ENCODE measurements at regions not wholly inside any gene's neighbourhood (a gene's known extent, or its start where the extent isn't known, plus 50 kb on each side); places are given as distances from the start of the nearest gene placed in this dataset.

DNA sequence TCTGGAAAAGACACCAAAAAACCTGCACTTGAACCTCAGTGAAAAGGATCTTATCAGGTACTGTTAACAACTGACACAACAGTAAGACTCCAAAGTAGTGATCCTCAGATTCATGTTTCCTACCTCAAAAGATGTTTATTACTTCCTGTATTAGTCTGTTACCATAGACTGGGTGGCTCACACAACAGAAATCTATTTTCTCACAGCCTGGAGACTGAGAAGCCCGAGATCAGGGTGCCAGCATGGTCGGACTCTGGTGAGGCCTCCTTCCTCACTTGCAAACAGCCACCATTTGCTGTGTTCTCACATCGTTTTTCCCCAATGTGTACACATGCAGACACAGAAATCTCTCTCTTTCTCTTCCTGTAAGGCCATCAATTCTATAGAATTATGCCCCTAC, 154.0 kb upstream of the THSD7A start:
- H3K36me3 ChIP-seq (ENCODE audit: insufficient read depth), result no peaks in the 10 kb centered on the region
- no peak overlapping the region for H3K27ac ChIP-seq
- H3K79me2 ChIP-seq (ENCODE audit: insufficient read depth, low read depth), result no peaks in the 10 kb centered on the region
- H4K20me1 ChIP-seq (ENCODE audit: insufficient read depth), result no peaks in the 10 kb centered on the region
- H3K27me3 ChIP-seq (ENCODE audit: insufficient read depth, low read depth), result no peaks in the 10 kb centered on the region
- no peak overlapping the region for H3K4me3 ChIP-seq (IDR thresholded peaks at IDR 0.05; ENCODE audit: insufficient read depth, low read depth, low read length)
- H3K4me1 ChIP-seq (ENCODE audit: low read depth, poor library complexity, severe bottlenecking), result no peaks in the 10 kb centered on the region
- H3K4me2 ChIP-seq, result no peak overlapping the region
- no peak overlapping the region for H3K9ac ChIP-seq
- TF ChIP-seq, protein P1, sequence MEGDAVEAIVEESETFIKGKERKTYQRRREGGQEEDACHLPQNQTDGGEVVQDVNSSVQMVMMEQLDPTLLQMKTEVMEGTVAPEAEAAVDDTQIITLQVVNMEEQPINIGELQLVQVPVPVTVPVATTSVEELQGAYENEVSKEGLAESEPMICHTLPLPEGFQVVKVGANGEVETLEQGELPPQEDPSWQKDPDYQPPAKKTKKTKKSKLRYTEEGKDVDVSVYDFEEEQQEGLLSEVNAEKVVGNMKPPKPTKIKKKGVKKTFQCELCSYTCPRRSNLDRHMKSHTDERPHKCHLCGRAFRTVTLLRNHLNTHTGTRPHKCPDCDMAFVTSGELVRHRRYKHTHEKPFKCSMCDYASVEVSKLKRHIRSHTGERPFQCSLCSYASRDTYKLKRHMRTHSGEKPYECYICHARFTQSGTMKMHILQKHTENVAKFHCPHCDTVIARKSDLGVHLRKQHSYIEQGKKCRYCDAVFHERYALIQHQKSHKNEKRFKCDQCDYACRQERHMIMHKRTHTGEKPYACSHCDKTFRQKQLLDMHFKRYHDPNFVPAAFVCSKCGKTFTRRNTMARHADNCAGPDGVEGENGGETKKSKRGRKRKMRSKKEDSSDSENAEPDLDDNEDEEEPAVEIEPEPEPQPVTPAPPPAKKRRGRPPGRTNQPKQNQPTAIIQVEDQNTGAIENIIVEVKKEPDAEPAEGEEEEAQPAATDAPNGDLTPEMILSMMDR (conservative IDR thresholded peaks at IDR 0.05; ENCODE audit: low read depth, low read length), result no peak
- H2AFZ ChIP-seq (ENCODE audit: low read depth), result no peak overlapping the region

DNA sequence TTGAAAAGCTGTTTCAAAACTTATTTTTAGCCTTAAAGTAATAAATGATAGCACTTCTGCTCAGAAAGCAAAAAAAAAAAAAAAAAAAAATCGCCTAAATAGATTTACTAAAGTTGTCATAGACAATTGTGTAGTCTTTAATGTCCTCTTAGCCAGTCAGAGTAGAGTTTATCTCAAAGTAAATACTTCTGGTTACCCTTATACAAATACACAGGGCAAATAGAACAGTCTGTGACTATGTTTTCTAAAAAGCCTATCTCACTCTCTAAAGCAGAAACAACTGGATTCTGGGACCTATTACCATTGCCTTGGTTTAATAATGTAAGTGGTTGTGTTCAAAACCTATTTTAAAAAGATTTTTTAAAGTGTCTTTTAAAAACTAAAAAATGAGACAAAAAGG, 156.2 kb upstream of the THSD7A start:
- H3K4me2 ChIP-seq, result no peak overlapping the region
- H3K9ac ChIP-seq, result no peak overlapping the region
- H3K79me2 ChIP-seq (ENCODE audit: insufficient read depth, low read depth), result no peaks in the 10 kb centered on the region
- TF ChIP-seq, protein P1 (conservative IDR thresholded peaks at IDR 0.05; ENCODE audit: low read depth, low read length), result no peak
- H3K4me3 ChIP-seq (IDR thresholded peaks at IDR 0.05; ENCODE audit: insufficient read depth, low read depth, low read length), result no peak overlapping the region
- H3K27me3 ChIP-seq (ENCODE audit: insufficient read depth, low read depth), result no peaks in the 10 kb centered on the region
- no peaks in the 10 kb centered on the region for H3K4me1 ChIP-seq (ENCODE audit: low read depth, poor library complexity, severe bottlenecking)
- H3K27ac ChIP-seq, result no peak overlapping the region
- H3K36me3 ChIP-seq (ENCODE audit: insufficient read depth), result no peaks in the 10 kb centered on the region
- H4K20me1 ChIP-seq (ENCODE audit: insufficient read depth), result no peaks in the 10 kb centered on the region
- no peak overlapping the region for H2AFZ ChIP-seq (ENCODE audit: low read depth)

DNA sequence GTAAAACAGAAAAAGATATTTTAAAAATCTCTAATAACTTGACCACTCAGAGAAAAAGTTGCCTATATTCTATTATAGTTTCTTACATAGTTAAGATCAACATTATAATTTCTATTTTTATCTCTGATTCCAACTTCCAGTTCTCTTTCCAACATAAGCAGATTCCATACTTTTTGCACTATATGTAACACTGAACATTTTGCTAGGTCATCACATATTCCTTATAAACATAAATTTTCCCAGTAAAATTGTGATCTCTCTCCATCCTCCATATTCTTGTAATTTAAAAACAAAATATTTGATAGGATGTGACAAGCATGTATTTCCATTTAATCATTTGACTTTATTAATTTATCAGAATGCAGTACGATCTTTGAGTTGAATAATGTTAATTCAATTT, 170.4 kb upstream of the THSD7A start:
- H3K4me3 ChIP-seq (IDR thresholded peaks at IDR 0.05; ENCODE audit: insufficient read depth, low read depth, low read length), result no peak overlapping the region

DNA sequence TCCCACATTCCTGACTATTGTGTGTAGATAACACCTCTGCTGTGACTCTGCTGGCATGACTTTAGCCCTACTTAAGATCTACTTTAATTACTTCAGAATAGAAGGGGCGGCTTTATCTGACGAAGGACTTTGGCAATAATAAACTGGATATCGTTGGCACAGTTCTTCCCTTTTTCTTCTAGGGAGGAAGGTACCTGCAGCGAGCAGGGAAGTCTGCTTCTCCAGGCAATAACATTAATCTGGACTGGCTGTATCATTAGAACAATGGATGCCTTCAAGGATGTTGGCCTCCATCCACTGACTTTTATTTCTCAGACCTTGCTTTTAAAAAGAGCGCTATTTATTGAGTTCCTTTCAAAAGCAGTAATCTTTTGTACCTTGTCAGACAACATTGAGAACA, 172.6 kb upstream of the THSD7A start:
- TF ChIP-seq, protein P1 (conservative IDR thresholded peaks at IDR 0.05; ENCODE audit: low read depth, low read length), result no peak
- no peaks in the 10 kb centered on the region for H4K20me1 ChIP-seq (ENCODE audit: insufficient read depth)
- no peaks in the 10 kb centered on the region for H3K27me3 ChIP-seq (ENCODE audit: insufficient read depth, low read depth)
- no peaks in the 10 kb centered on the region for H3K36me3 ChIP-seq (ENCODE audit: insufficient read depth)
- H3K27ac ChIP-seq, result no peak overlapping the region
- no peak overlapping the region for H3K9ac ChIP-seq
- H3K4me1 ChIP-seq (ENCODE audit: low read depth, poor library complexity, severe bottlenecking), result no peaks in the 10 kb centered on the region
- no peak overlapping the region for H2AFZ ChIP-seq (ENCODE audit: low read depth)
- no peak overlapping the region for H3K4me2 ChIP-seq
- no peaks in the 10 kb centered on the region for H3K79me2 ChIP-seq (ENCODE audit: insufficient read depth, low read depth)
- H3K4me3 ChIP-seq (IDR thresholded peaks at IDR 0.05; ENCODE audit: insufficient read depth, low read depth, low read length), result no peak overlapping the region

More for the DNA sequence above, 170.4 kb upstream of the THSD7A start:
- no peaks in the 10 kb centered on the region for H3K27me3 ChIP-seq (ENCODE audit: insufficient read depth, low read depth)
- H3K4me1 ChIP-seq (ENCODE audit: low read depth, poor library complexity, severe bottlenecking), result no peaks in the 10 kb centered on the region
- H3K27ac ChIP-seq, result no peak overlapping the region
- H2AFZ ChIP-seq (ENCODE audit: low read depth), result no peak overlapping the region
- no peaks in the 10 kb centered on the region for H3K36me3 ChIP-seq (ENCODE audit: insufficient read depth)
- no peak overlapping the region for H3K9ac ChIP-seq
- no peaks in the 10 kb centered on the region for H3K79me2 ChIP-seq (ENCODE audit: insufficient read depth, low read depth)
- no peak overlapping the region for H3K4me2 ChIP-seq
- TF ChIP-seq, protein P1 (conservative IDR thresholded peaks at IDR 0.05; ENCODE audit: low read depth, low read length), result no peak
- no peaks in the 10 kb centered on the region for H4K20me1 ChIP-seq (ENCODE audit: insufficient read depth)

Measured in KMS-11 (cell line).